Fibroblast of lung (primary cell): ENCODE measurements at regions not wholly inside any gene's neighbourhood (a gene's known extent, or its start where the extent isn't known, plus 50 kb on each side); places are given as distances from the start of the nearest gene placed in this dataset.
A peak's percentile ranks its signal among the peaks of the same experiment; 100 is the strongest.

ENCODE experiments used
- DNase-seq, 2 donors: peaks; one replicate each; pipeline versions ENCODE4 v3.0.0 to v3.0.0-alpha.2; 2010; ENCODE audit warnings: low read depth in 2 of 2
- H2AFZ ChIP-seq: 2 replicates; pipeline ENCODE4 v1.5.1; 2012; ENCODE audit warnings: low read length, control low read depth, inconsistent platforms
- H3K27ac ChIP-seq: 2 replicates; pipeline ENCODE4 v1.5.1; 2011; ENCODE audit warnings: low read length, control low read depth; ENCODE audit not compliant: insufficient read depth
- H3K27me3 ChIP-seq: 2 replicates; pipeline ENCODE4 v1.5.1; 2011; ENCODE audit warnings: mild to moderate bottlenecking, low read length; ENCODE audit not compliant: control insufficient read depth, insufficient read depth
- H3K36me3 ChIP-seq: 2 replicates; pipeline ENCODE4 v1.5.1; 2011; ENCODE audit warnings: low read length; ENCODE audit not compliant: control insufficient read depth, insufficient read depth
- H3K4me1 ChIP-seq: 2 replicates; pipeline ENCODE4 v1.5.1; 2011; ENCODE audit warnings: low read length; ENCODE audit not compliant: control insufficient read depth, insufficient read depth; ENCODE audit errors: extremely low read depth
- H3K4me2 ChIP-seq: 2 replicates; pipeline ENCODE4 v1.5.1; 2011; ENCODE audit warnings: low read length, control low read depth; ENCODE audit not compliant: insufficient read depth; ENCODE audit errors: extremely low read depth
- H3K4me3 ChIP-seq, 4 experiments: fragments of 200-600 bp in 1 of 4; sonication (generic) in 1 of 4; replicated peaks in 1 of 4; 2 replicates each; pipeline ENCODE4 v1.5.1; 2011 to 2016; ENCODE audit warnings: low read length in 4 of 4, low read depth in 3 of 4, mild to moderate bottlenecking in 3 of 4, control low read depth in 2 of 4, inconsistent platforms in 1 of 4, mixed read lengths in 1 of 4; ENCODE audit not compliant: insufficient read depth in 1 of 4; ENCODE audit errors: control extremely low read depth in 1 of 4
- H3K79me2 ChIP-seq: 2 replicates; pipeline ENCODE4 v1.5.1; 2012; ENCODE audit warnings: mild to moderate bottlenecking, low read length, inconsistent platforms; ENCODE audit not compliant: control insufficient read depth, insufficient read depth
- H3K9ac ChIP-seq: 2 replicates; pipeline ENCODE4 v1.5.1; 2011; ENCODE audit warnings: mild to moderate bottlenecking, low read length, control low read depth; ENCODE audit not compliant: insufficient read depth
- H3K9me3 ChIP-seq: 2 replicates; pipeline ENCODE4 v1.5.1; 2012; ENCODE audit warnings: low read depth, low read length; ENCODE audit not compliant: control insufficient read depth, insufficient read depth
- H4K20me1 ChIP-seq: 2 replicates; pipeline ENCODE4 v1.5.1; 2011; ENCODE audit warnings: low read length; ENCODE audit not compliant: control insufficient read depth, insufficient read depth; ENCODE audit errors: extremely low read depth
- CTCF ChIP-seq, 2 donors: IDR thresholded peaks in 1 of 2; conservative IDR thresholded peaks in 1 of 2; 1 replicate in 1 of 2; 2 replicates in 1 of 2; pipeline ENCODE4 v1.5.1; 2011 to 2012; ENCODE audit warnings: low read length in 2 of 2, control low read depth in 1 of 2, inconsistent platforms in 1 of 2, low read depth in 1 of 2, mild to moderate bottlenecking in 1 of 2
- EZH2 ChIP-seq: IDR thresholded peaks from 2 replicates; pipeline ENCODE4 v1.5.1; 2012; ENCODE audit warnings: low read length, control low read depth, mild to moderate bottlenecking; ENCODE audit errors: missing control alignments

GRCh38 chr20:40865095-40865494, 163.5 kb upstream of the TOP1 start:
- no peak for TF ChIP-seq CTCF (conservative IDR thresholded peaks at IDR 0.05 in 1 of 2, IDR thresholded peaks at IDR 0.05 in 1 of 2; ENCODE audit: low read depth in 1 of 2, low read length in 2 of 2)
- no peak for TF ChIP-seq EZH2
- Histone ChIP-seq H3K9me3 (no peaks in the 10 kb centered on the region), H3K27me3 (no peaks in the 10 kb centered on the region), H3K27ac (no peak overlapping the region), H3K4me2 (no peak overlapping the region), H3K9ac (no peak overlapping the region), H3K79me2 (no peaks in the 10 kb centered on the region), H2AFZ (no peak overlapping the region), H3K36me3 (no peaks in the 10 kb centered on the region), H4K20me1 (no peaks in the 10 kb centered on the region), H3K4me3 (no peak overlapping the region), H3K4me1 (peaks cover 17% of the 10 kb centered on the region)
- DNase-seq, result no peak

GRCh38 chr20:40866056-40866455, 162.6 kb upstream of the TOP1 start:
- H3K36me3 ChIP-seq, result no peaks in the 10 kb centered on the region
- H3K4me3 ChIP-seq, result no peak overlapping the region
- no peak for DNase-seq
- H3K9me3 ChIP-seq, result no peaks in the 10 kb centered on the region
- no peak overlapping the region for H2AFZ ChIP-seq
- H3K4me2 ChIP-seq, result no peak overlapping the region
- H3K27me3 ChIP-seq, result no peaks in the 10 kb centered on the region
- TF ChIP-seq CTCF (conservative IDR thresholded peaks at IDR 0.05 in 1 of 2, IDR thresholded peaks at IDR 0.05 in 1 of 2; ENCODE audit: low read depth in 1 of 2, low read length in 2 of 2) (no peak), EZH2 (no peak)
- H4K20me1 ChIP-seq, result no peaks in the 10 kb centered on the region
- H3K9ac ChIP-seq, result no peak overlapping the region
- H3K4me1 ChIP-seq, result peaks cover 13% of the 10 kb centered on the region
- H3K27ac ChIP-seq, result no peak overlapping the region
- H3K79me2 ChIP-seq, result no peaks in the 10 kb centered on the region

GRCh38 chr20:40868551-40869217, 159.9 kb upstream of the TOP1 start:
- H4K20me1 ChIP-seq, result no peaks in the 10 kb centered on the region
- H3K4me3 ChIP-seq, result peak overlapping the region in 1 of 4 experiments; percentile 12
- H3K27ac ChIP-seq, result peak overlapping the region; percentile 37
- H3K4me1 ChIP-seq, result peaks cover 13% of the 10 kb centered on the region
- DNase-seq, result peak; percentile 86 to 91
- H3K36me3 ChIP-seq, result no peaks in the 10 kb centered on the region
- no peaks in the 10 kb centered on the region for H3K79me2 ChIP-seq
- peak overlapping the region; percentile 65 for H3K4me2 ChIP-seq
- no peaks in the 10 kb centered on the region for H3K9me3 ChIP-seq
- H3K9ac ChIP-seq, result no peak overlapping the region
- TF ChIP-seq EZH2 (no peak), CTCF (conservative IDR thresholded peaks at IDR 0.05 in 1 of 2, IDR thresholded peaks at IDR 0.05 in 1 of 2; ENCODE audit: low read depth in 1 of 2, low read length in 2 of 2) (no peak)
- H2AFZ ChIP-seq, result no peak overlapping the region
- no peaks in the 10 kb centered on the region for H3K27me3 ChIP-seq
